Ishikawa (cell line): ENCODE measurements at regions not wholly inside any gene's neighbourhood (a gene's known extent, or its start where the extent isn't known, plus 50 kb on each side); places are given as distances from the start of the nearest gene placed in this dataset.

Experiments used
- CREB1 ChIP-seq: IDR thresholded peaks from 2 replicates; pipeline ENCODE4 v1.6.1; 2012; ENCODE audit warnings: low read depth
- EGR1 ChIP-seq: IDR thresholded peaks from 2 replicates; pipeline ENCODE4 v1.6.1; 2012
- EP300 ChIP-seq: IDR thresholded peaks from 2 replicates; pipeline ENCODE4 v1.6.1; 2012; ENCODE audit warnings: borderline replicate concordance
- FOXM1 ChIP-seq: IDR thresholded peaks from 2 replicates; pipeline ENCODE4 v1.6.1; 2012; ENCODE audit warnings: low read depth, borderline replicate concordance
- MAX ChIP-seq: IDR thresholded peaks from 2 replicates; pipeline ENCODE4 v1.6.1; 2012
- NFIC ChIP-seq: IDR thresholded peaks from 2 replicates; pipeline ENCODE4 v1.6.1; 2012
- RAD21 ChIP-seq: IDR thresholded peaks from 2 replicates; pipeline ENCODE4 v1.6.1; 2012; ENCODE audit warnings: low read depth
- TAF1 ChIP-seq: IDR thresholded peaks from 2 replicates; pipeline ENCODE4 v1.6.1; 2012; ENCODE audit warnings: low read depth, mild to moderate bottlenecking
- TCF12 ChIP-seq: IDR thresholded peaks from 2 replicates; pipeline ENCODE4 v1.6.1; 2012; ENCODE audit warnings: low read depth
- YY1 ChIP-seq: IDR thresholded peaks from 2 replicates; pipeline ENCODE4 v1.6.1; 2012; ENCODE audit warnings: low read depth
- TF ChIP-seq, protein P1 (sequence below): IDR thresholded peaks from 2 replicates; pipeline ENCODE4 v1.6.1; 2012
- TF ChIP-seq, protein P2 (sequence below): IDR thresholded peaks from 2 replicates; pipeline ENCODE4 v1.6.1; 2012; ENCODE audit warnings: low read depth, mild to moderate bottlenecking

GRCh38 chr11:127425281-127425680 lies 424.7 kb upstream of the KIRREL3 start:
- TF ChIP-seq EP300: no peak
- no peak for TF ChIP-seq YY1
- TF ChIP-seq TAF1: no peak
- no peak for TF ChIP-seq NFIC
- TF ChIP-seq RAD21: no peak
- no peak for TF ChIP-seq MAX
- no peak for TF ChIP-seq TCF12
- TF ChIP-seq, protein P1, sequence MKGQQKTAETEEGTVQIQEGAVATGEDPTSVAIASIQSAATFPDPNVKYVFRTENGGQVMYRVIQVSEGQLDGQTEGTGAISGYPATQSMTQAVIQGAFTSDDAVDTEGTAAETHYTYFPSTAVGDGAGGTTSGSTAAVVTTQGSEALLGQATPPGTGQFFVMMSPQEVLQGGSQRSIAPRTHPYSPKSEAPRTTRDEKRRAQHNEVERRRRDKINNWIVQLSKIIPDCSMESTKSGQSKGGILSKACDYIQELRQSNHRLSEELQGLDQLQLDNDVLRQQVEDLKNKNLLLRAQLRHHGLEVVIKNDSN: no peak
- TF ChIP-seq CREB1: no peak
- TF ChIP-seq, protein P2, sequence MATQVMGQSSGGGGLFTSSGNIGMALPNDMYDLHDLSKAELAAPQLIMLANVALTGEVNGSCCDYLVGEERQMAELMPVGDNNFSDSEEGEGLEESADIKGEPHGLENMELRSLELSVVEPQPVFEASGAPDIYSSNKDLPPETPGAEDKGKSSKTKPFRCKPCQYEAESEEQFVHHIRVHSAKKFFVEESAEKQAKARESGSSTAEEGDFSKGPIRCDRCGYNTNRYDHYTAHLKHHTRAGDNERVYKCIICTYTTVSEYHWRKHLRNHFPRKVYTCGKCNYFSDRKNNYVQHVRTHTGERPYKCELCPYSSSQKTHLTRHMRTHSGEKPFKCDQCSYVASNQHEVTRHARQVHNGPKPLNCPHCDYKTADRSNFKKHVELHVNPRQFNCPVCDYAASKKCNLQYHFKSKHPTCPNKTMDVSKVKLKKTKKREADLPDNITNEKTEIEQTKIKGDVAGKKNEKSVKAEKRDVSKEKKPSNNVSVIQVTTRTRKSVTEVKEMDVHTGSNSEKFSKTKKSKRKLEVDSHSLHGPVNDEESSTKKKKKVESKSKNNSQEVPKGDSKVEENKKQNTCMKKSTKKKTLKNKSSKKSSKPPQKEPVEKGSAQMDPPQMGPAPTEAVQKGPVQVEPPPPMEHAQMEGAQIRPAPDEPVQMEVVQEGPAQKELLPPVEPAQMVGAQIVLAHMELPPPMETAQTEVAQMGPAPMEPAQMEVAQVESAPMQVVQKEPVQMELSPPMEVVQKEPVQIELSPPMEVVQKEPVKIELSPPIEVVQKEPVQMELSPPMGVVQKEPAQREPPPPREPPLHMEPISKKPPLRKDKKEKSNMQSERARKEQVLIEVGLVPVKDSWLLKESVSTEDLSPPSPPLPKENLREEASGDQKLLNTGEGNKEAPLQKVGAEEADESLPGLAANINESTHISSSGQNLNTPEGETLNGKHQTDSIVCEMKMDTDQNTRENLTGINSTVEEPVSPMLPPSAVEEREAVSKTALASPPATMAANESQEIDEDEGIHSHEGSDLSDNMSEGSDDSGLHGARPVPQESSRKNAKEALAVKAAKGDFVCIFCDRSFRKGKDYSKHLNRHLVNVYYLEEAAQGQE: no peak
- TF ChIP-seq EGR1: no peak
- TF ChIP-seq FOXM1: no peak
